ENCODE measurements at regions not wholly inside any gene's neighbourhood (a gene's known extent, or its start where the extent isn't known, plus 50 kb on each side); places are given as distances from the start of the nearest gene placed in this dataset.

DNA sequence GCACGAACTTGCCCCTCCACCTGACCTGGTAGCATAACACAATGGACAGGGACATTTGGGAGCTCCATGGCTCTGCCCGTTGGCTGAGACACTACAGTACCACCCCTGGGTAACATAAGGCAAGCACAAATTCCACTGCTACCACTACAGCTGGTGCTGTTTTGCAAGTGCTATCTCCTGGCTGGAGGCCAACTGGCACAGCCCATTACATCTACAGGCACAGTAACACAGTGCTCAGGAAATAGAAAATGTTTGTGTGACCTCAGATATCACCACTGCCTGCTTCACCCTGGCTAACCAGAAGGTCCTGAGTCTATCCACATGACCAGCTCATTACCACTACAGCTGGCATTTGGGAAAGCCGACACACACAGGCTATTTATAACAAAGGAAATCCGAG, 631.1 kb upstream of the MBL2 start:
- TF ChIP-seq CTCF (IDR thresholded peaks at IDR 0.05): no peak
- H3K9me3 Mint-ChIP-seq: peaks cover 11% of the 10 kb centered on the region
- no peaks in the 10 kb centered on the region for H3K27me3 Mint-ChIP-seq
- H3K4me1 Mint-ChIP-seq (ENCODE audit: low read depth): no peaks in the 10 kb centered on the region
- POLR2A ChIA-PET: no interaction called here
- H3K36me3 Mint-ChIP-seq (ENCODE audit: low read depth): no peaks in the 10 kb centered on the region
- ATAC-seq (no peak), DNase-seq (no peak)
- no peak overlapping the region for H3K27ac Mint-ChIP-seq
- no peak overlapping the region for H3K4me3 Mint-ChIP-seq
- CTCF ChIA-PET: interaction anchor here (1.0 kb wide), 1 partner anchor 9 kb away, joined by 3 read pairs; no protein-coding TSS in a partner anchor
- intact Hi-C loops (cut with micrococcal nuclease): no loop called here

DNA sequence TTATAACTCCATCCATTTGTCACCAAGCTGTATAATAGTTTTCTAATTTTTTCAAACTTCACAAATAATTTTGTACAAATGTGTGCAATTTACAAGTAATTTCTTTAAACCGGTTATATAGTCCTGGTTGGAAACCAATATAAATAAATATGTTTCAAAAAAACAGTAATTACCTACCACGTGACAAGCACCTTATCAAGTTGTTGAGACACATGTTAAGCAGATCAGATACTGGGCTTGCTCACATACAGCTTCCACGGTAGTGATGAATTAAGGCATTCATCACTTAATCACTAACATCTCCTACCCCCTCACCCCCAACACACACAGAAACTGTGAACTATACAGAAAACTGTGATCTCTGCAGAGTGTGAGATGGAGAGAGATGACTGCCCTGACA, 630.0 kb upstream of the MBL2 start:
- TF ChIP-seq CTCF (IDR thresholded peaks at IDR 0.05): no peak
- Mint-ChIP-seq H3K4me3 (no peak overlapping the region), H3K36me3 (ENCODE audit: low read depth) (no peaks in the 10 kb centered on the region), H3K4me1 (ENCODE audit: low read depth) (no peaks in the 10 kb centered on the region), H3K27ac (no peak overlapping the region), H3K9me3 (peaks cover 11% of the 10 kb centered on the region), H3K27me3 (no peaks in the 10 kb centered on the region)
- intact Hi-C loops (cut with micrococcal nuclease): no loop called here
- ATAC-seq: no peak
- POLR2A ChIA-PET: no interaction called here
- no peak for DNase-seq
- CTCF ChIA-PET: no interaction called here

DNA sequence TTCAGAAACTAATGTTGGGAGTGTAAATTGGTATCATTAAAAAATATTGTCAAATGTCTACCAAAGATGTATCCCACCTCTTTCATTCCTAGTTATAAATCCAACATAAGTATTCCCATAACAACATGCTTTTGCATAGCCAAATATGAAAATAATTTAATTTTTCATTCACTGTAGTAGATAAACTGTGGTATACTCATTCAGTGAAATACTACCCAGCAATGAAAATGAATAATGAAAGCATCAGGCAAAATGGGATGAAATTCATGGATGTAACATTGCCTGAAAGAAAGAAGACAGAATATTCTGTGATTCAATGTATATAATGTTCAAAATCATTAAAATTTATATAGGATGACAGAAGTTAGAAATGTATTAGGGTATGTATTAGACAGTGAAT, 629.0 kb upstream of the MBL2 start:
- ChIA-PET CTCF (no interaction called here), POLR2A (no interaction called here)
- Mint-ChIP-seq H3K27ac (no peak overlapping the region), H3K36me3 (ENCODE audit: low read depth) (no peaks in the 10 kb centered on the region), H3K9me3 (peaks cover 13% of the 10 kb centered on the region), H3K4me3 (no peak overlapping the region), H3K27me3 (no peaks in the 10 kb centered on the region), H3K4me1 (ENCODE audit: low read depth) (no peaks in the 10 kb centered on the region)
- no peak for TF ChIP-seq CTCF (IDR thresholded peaks at IDR 0.05)
- no peak for ATAC-seq
- intact Hi-C loops (cut with micrococcal nuclease): no loop called here
- no peak for DNase-seq

DNA sequence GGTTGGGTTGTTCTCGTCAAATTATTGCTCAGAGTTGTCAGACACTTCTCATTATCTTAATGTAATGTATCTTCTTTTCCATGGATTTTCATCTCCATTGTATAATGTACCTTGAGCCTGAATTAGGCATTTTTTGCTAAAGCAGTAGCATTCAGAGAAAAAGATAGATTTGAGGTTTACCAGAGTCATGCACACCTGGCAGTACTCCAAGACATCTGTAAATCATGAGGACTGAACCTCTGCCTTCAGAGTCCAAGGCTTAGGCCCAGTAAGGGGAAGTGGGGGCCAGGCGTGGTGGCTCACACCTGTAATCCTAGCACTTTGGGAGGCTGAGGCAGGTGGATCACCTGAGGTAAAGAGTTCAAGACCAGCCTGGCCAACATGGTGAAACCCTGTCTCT, 624.3 kb upstream of the MBL2 start:
- Mint-ChIP-seq H3K36me3 (ENCODE audit: low read depth) (no peaks in the 10 kb centered on the region), H3K27ac (no peak overlapping the region), H3K9me3 (peaks cover 22% of the 10 kb centered on the region), H3K27me3 (no peaks in the 10 kb centered on the region), H3K4me1 (ENCODE audit: low read depth) (no peaks in the 10 kb centered on the region), H3K4me3 (no peak overlapping the region)
- CTCF ChIA-PET: no interaction called here
- intact Hi-C loops (cut with micrococcal nuclease): no loop called here
- no peak for TF ChIP-seq CTCF (IDR thresholded peaks at IDR 0.05)
- no peak for ATAC-seq
- no peak for DNase-seq
- POLR2A ChIA-PET: no interaction called here

- H3K27ac Mint-ChIP-seq: no peak overlapping the region
- ChIA-PET POLR2A (no interaction called here), CTCF (no interaction called here)
- ATAC-seq (no peak), DNase-seq (no peak)
- peaks cover 19% of the 10 kb centered on the region for H3K9me3 Mint-ChIP-seq
- intact Hi-C loops (cut with micrococcal nuclease): no loop called here
- H3K36me3 Mint-ChIP-seq (ENCODE audit: low read depth): no peaks in the 10 kb centered on the region
- no peak overlapping the region for H3K4me3 Mint-ChIP-seq
- TF ChIP-seq CTCF (IDR thresholded peaks at IDR 0.05): no peak
- no peaks in the 10 kb centered on the region for H3K27me3 Mint-ChIP-seq
- no peaks in the 10 kb centered on the region for H3K4me1 Mint-ChIP-seq (ENCODE audit: low read depth)
These were observed 622.9 kb upstream of the MBL2 start for GRCh38 chr10:53395449-53395848.
